ENCODE measurements at regions not wholly inside any gene's neighbourhood (a gene's known extent, or its start where the extent isn't known, plus 50 kb on each side); places are given as distances from the start of the nearest gene placed in this dataset.

DNA sequence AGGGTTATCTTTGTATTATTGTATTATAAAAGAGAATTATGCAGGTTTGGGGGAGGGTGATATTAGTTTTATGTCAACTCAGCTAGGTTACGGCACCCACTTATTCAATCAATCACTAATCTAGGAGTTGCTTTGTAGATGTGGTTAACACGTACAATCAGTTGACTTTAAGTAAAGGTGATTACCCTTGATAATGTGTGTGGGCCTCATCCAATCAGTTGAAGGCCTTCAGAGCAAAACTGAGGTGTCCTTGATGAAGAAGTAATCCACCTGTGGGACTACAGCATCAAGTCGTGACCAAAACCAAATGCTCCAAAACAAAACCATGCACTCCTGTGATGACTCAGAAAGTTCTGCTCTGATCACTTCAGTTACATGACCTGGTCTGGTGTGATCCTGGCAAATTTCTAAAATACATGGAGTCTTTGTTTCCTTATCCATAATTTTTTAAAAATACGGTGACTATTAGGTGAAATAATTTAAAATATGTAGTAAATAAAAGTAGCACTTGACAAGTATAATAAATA is 114.1 kb downstream of the IYD start:
- Histone ChIP-seq H3K27ac (no peak overlapping the region), H3K4me1 (no peaks in the 10 kb centered on the region), H3K9ac (ENCODE audit: low read depth in 2 of 2, low read length in 2 of 2) (no peak overlapping the region), H3K27me3 (no peaks in the 10 kb centered on the region), H3K9me3 (no peaks in the 10 kb centered on the region), H3K36me3 (no peaks in the 10 kb centered on the region), H3K4me3 (no peak overlapping the region)
- TF ChIP-seq, protein P1, sequence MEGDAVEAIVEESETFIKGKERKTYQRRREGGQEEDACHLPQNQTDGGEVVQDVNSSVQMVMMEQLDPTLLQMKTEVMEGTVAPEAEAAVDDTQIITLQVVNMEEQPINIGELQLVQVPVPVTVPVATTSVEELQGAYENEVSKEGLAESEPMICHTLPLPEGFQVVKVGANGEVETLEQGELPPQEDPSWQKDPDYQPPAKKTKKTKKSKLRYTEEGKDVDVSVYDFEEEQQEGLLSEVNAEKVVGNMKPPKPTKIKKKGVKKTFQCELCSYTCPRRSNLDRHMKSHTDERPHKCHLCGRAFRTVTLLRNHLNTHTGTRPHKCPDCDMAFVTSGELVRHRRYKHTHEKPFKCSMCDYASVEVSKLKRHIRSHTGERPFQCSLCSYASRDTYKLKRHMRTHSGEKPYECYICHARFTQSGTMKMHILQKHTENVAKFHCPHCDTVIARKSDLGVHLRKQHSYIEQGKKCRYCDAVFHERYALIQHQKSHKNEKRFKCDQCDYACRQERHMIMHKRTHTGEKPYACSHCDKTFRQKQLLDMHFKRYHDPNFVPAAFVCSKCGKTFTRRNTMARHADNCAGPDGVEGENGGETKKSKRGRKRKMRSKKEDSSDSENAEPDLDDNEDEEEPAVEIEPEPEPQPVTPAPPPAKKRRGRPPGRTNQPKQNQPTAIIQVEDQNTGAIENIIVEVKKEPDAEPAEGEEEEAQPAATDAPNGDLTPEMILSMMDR (IDR thresholded peaks at IDR 0.05) = no peak
- intact Hi-C loops (cut with DNase I) = no loop called here
- DNase-seq = no peak

DNA sequence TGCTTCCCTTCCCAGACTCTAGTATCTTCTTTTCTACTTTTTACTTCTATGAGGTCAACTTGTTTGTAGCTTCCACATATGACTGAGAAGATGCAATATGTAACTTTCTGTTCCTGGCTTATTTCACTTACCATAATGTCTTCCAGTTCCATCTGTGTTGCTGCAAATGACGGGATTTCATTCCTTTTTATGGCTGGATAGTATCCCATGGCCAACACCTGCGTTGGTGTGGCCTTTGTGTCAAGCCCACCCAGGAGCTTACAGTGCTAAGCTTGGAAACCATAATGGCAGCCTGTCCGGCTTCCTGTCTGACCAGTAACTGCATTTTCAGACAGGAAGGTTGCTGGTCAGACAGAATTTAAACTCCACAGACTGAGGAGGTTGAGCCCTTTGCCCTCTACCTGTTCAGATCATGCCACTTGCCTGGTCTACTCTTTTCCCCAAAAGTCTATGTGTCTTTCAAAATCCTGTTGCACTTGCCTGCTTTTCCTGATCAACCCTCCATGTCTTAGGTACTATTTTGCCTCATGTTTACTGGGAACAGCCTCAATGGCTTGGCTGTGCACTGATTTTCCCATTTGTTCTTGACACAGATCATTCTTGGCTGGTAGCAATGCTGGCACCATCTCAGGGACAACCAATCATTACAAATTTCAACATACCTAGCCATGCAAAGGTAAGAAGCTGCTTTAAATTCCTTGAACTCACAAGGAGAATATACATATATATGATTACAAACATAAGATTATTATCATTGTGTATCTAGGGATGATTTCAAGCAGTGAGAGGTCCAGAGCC is 114.3 kb upstream of the PLEKHG1 start:
- H3K4me3 ChIP-seq = no peak overlapping the region
- no peak overlapping the region for H3K9ac ChIP-seq (ENCODE audit: low read depth in 2 of 2, low read length in 2 of 2)
- H3K36me3 ChIP-seq = no peaks in the 10 kb centered on the region
- no peak overlapping the region for H3K27ac ChIP-seq
- no peaks in the 10 kb centered on the region for H3K4me1 ChIP-seq
- H3K27me3 ChIP-seq = no peaks in the 10 kb centered on the region
- no peak for DNase-seq
- intact Hi-C loops (cut with DNase I) = no loop called here
- TF ChIP-seq, protein P1 (IDR thresholded peaks at IDR 0.05) = no peak
- H3K9me3 ChIP-seq = no peaks in the 10 kb centered on the region

GRCh38 chr6:150486048-150486447 is 113.6 kb upstream of the PLEKHG1 start:
- intact Hi-C loops (cut with DNase I) = no loop called here
- H3K4me3 ChIP-seq = no peak overlapping the region
- H3K9ac ChIP-seq (ENCODE audit: low read depth in 2 of 2, low read length in 2 of 2) = no peak overlapping the region
- no peaks in the 10 kb centered on the region for H3K9me3 ChIP-seq
- TF ChIP-seq, protein P1 (IDR thresholded peaks at IDR 0.05) = no peak
- no peak overlapping the region for H3K27ac ChIP-seq
- no peaks in the 10 kb centered on the region for H3K4me1 ChIP-seq
- H3K36me3 ChIP-seq = no peaks in the 10 kb centered on the region
- no peak for DNase-seq
- H3K27me3 ChIP-seq = no peaks in the 10 kb centered on the region

GRCh38 chr6:150490586-150490985 is 109.1 kb upstream of the PLEKHG1 start:
- DNase-seq = no peak
- H3K27ac ChIP-seq = no peak overlapping the region
- H3K36me3 ChIP-seq = no peaks in the 10 kb centered on the region

DNA sequence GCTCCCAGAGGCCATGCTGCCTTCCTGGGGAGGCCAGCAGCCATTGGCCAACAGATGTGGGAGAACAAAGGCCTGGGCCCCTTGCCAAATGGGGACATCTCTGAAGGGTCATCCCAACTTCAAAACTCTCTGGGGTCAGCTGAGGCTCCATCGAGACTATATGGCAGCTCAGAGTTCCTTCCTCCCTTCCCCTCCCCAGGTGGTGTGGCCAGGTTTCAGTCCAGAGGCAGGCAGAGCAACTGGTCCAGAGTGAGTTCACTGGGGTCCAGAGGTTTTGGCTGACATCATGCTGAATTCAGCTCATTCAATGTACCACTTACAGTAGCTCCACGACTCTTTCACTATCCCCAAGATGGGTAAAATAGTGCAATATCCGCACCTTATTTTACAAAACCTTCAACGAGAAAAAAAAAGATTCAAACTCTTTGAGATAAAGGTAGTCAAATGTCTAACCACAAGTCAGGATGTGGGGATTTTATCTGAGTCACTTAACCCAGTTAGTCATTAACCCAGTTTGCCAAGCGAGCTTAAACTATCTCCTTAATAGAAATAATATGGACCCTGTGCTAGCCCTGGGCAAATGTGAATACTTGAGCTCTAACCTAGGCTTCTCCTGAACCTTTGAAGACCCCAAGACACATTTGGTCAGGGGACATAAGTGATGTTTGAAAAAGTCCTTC is 108.4 kb upstream of the PLEKHG1 start:
- no peak for DNase-seq
- Histone ChIP-seq H3K27me3 (no peaks in the 10 kb centered on the region), H3K4me1 (no peaks in the 10 kb centered on the region), H3K9ac (ENCODE audit: low read depth in 2 of 2, low read length in 2 of 2) (no peak overlapping the region), H3K9me3 (no peaks in the 10 kb centered on the region), H3K27ac (no peak overlapping the region), H3K4me3 (no peak overlapping the region), H3K36me3 (no peaks in the 10 kb centered on the region)
- TF ChIP-seq, protein P1 (IDR thresholded peaks at IDR 0.05) = no peak
- intact Hi-C loops (cut with DNase I) = no loop called here

More at GRCh38 chr6:150490586-150490985, 109.1 kb upstream of the PLEKHG1 start:
- H3K4me3 ChIP-seq = no peak overlapping the region
- no peaks in the 10 kb centered on the region for H3K27me3 ChIP-seq
- intact Hi-C loops (cut with DNase I) = no loop called here
- no peaks in the 10 kb centered on the region for H3K4me1 ChIP-seq
- H3K9ac ChIP-seq (ENCODE audit: low read depth in 2 of 2, low read length in 2 of 2) = no peak overlapping the region
- H3K9me3 ChIP-seq = no peaks in the 10 kb centered on the region
- TF ChIP-seq, protein P1 (IDR thresholded peaks at IDR 0.05) = no peak
